Activated naive CD8-positive, alpha-beta T cell (primary cell): ENCODE measurements at regions not wholly inside any gene's neighbourhood (a gene's known extent, or its start where the extent isn't known, plus 50 kb on each side); places are given as distances from the start of the nearest gene placed in this dataset.

Source experiments
- H3K27ac Mint-ChIP-seq: one replicate; pipeline ENCODE4 v1.8.0; 2021; ENCODE audit warnings: mixed read lengths
- H3K27me3 Mint-ChIP-seq: one replicate; pipeline ENCODE4 v1.8.0; 2021; ENCODE audit warnings: mixed read lengths
- H3K36me3 Mint-ChIP-seq: one replicate; pipeline ENCODE4 v1.8.0; 2021; ENCODE audit warnings: mixed read lengths
- H3K4me1 Mint-ChIP-seq: one replicate; pipeline ENCODE4 v1.8.0; 2021; ENCODE audit warnings: low read depth, mixed read lengths
- H3K4me3 Mint-ChIP-seq: one replicate; pipeline ENCODE4 v1.8.0; 2021; ENCODE audit warnings: mild to moderate bottlenecking, mixed read lengths
- H3K9me3 Mint-ChIP-seq: one replicate; pipeline ENCODE4 v1.8.0; 2021; ENCODE audit warnings: low read depth, mixed read lengths

DNA sequence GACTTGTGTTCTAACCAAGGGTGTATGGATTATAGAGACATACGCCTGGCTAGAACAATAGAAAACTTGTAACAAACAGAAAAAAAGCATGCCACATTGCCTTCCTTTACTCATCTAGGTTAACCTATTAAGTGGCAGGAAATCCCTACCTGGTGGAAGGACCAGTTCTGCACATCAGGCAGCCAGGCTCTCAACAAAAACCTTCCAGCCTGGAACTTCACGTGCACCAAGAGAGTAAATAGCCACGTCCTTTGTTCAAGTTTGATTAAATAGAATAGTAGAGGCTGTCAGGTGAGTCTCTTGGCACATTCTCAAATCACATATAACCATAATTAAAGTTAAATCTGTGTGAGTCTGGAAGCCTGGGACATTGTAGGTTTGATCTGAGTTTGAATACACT lies 85.0 kb upstream of the DPH6 start:
- Mint-ChIP-seq H3K27ac (no peak overlapping the region), H3K4me3 (no peak overlapping the region), H3K4me1 (no peaks in the 10 kb centered on the region), H3K36me3 (peaks cover 2% of the 10 kb centered on the region), H3K27me3 (peaks cover 22% of the 10 kb centered on the region), H3K9me3 (no peaks in the 10 kb centered on the region)

DNA sequence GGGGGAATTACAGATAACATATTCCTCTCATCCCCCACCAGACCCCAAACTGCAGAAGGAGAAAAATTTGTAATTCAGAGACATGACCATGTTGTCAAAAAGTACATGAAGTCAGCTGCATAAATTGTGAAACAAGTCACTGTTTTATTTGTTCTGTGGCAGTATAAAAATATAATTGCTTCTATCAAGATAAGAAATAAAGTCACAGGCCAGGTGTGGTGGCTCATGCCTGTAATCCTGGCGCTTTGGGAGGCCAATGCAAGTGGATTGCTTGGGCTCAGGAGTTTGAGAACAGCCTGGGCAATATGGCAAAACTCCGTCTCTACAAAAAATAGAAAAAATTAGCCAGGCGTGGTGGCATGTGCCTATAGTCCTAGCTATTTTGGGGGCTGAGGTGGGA lies 87.7 kb upstream of the DPH6 start:
- H3K27me3 Mint-ChIP-seq = peaks cover 24% of the 10 kb centered on the region
- peaks cover 2% of the 10 kb centered on the region for H3K36me3 Mint-ChIP-seq
- H3K27ac Mint-ChIP-seq = no peak overlapping the region

DNA sequence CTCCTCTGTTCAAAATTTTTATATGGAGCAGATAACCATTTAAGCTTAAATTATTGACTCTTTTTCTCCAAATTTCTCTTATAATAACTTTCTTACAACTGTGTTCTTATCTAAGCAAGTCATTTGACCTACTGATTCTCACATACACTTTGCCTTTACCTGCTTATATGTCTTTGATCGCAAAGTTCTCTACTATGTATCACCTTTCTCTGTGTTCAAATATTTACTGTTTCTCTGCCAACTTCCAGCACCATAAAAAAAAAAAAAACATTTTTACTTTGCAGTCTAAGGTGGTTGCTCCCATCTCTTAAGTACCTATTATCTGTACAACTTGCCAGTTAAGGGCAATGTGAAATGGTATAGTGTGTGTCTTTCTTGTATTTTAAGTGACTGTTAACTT lies 100.8 kb upstream of the DPH6 start:
- Mint-ChIP-seq H3K4me3 (no peak overlapping the region), H3K9me3 (peaks cover 17% of the 10 kb centered on the region), H3K27ac (no peak overlapping the region), H3K36me3 (no peaks in the 10 kb centered on the region), H3K27me3 (no peaks in the 10 kb centered on the region), H3K4me1 (no peaks in the 10 kb centered on the region)

More for the DNA sequence above, 87.7 kb upstream of the DPH6 start:
- no peaks in the 10 kb centered on the region for H3K4me1 Mint-ChIP-seq
- H3K9me3 Mint-ChIP-seq = no peaks in the 10 kb centered on the region
- H3K4me3 Mint-ChIP-seq = no peak overlapping the region

DNA sequence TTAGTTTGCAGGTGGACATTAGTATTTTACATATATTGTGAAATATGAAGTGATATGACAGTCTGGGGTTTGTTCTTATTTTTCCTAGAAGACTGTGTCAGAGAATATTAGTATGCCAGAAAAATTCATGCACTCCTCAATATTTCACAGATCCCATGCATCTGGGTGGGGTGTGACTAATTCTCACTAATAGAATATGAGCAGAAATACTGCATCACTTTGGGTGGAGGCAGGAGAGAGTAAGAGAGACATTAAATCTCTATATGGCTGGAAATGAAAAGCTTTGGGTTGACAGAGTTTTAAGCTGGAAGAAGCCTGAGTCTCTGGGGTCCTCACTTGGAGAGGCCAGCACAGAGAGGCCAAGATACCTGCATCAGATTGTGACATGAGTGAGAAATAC lies 101.3 kb upstream of the DPH6 start:
- H3K4me1 Mint-ChIP-seq = no peaks in the 10 kb centered on the region
- H3K4me3 Mint-ChIP-seq = no peak overlapping the region
- H3K27me3 Mint-ChIP-seq = no peaks in the 10 kb centered on the region
- H3K9me3 Mint-ChIP-seq = peaks cover 12% of the 10 kb centered on the region
- H3K36me3 Mint-ChIP-seq = no peaks in the 10 kb centered on the region
- H3K27ac Mint-ChIP-seq = no peak overlapping the region

DNA sequence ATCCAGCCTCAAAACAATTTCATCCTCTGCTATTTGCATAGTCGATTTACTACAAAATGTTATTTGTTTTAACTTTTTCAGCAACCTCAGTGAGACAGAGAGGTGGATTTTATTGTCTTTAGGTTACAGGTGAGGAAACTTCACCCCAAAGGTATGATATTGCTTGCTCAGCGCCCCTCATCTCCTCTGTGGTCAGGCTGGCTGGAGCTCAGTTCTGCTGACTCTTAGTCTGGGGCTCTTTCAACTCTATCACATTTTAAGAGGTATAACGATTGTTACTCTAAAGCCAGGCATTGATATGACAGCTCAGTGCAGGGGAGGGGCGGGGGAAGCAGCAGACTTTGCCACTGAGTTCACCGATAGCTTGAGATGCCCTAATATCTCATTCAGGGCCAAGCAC lies 103.0 kb upstream of the DPH6 start:
- H3K9me3 Mint-ChIP-seq = peaks cover 6% of the 10 kb centered on the region
- no peaks in the 10 kb centered on the region for H3K36me3 Mint-ChIP-seq
- H3K27me3 Mint-ChIP-seq = peaks cover 2% of the 10 kb centered on the region
- no peaks in the 10 kb centered on the region for H3K4me1 Mint-ChIP-seq
- no peak overlapping the region for H3K4me3 Mint-ChIP-seq
- H3K27ac Mint-ChIP-seq = no peak overlapping the region

DNA sequence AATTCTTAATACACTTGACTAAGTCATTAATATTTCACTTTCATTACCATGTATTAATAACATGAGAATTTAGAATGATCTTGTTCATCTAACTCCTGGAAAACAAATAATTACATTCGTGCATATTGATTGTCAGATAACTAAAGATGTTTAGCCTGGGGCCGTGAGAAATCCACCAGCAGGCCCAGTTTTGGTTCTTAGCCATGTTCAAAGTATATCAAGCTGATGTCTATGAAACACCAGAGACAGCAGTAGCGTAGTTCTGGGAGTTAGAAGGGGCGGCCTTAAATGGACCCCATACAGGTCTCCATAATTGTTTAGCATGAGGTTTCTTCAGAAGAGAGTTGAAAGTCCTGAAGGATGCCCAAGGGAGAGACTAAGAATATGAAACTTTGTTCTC lies 103.6 kb upstream of the DPH6 start:
- H3K4me1 Mint-ChIP-seq = no peaks in the 10 kb centered on the region
- no peak overlapping the region for H3K27ac Mint-ChIP-seq
- H3K36me3 Mint-ChIP-seq = no peaks in the 10 kb centered on the region
- H3K27me3 Mint-ChIP-seq = peaks cover 2% of the 10 kb centered on the region
- no peak overlapping the region for H3K4me3 Mint-ChIP-seq
- peaks cover 6% of the 10 kb centered on the region for H3K9me3 Mint-ChIP-seq

DNA sequence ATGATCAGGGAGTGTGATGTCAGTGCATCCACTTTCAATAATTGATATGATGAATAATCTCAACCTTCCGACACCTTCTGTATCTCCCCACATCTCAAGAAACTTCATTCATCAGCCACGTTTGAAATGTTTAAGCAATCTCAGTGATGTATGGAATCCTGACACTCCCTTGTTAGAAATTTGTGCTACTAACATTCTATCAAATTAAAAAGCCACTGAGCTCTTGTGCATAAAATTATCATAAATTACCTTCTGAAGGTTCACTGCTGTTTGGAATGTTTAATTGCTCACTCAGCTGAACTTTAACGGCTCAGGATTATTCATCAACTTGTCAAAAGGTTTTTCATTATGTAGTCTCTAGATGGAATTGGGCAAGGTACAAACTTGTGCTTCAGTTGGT lies 108.4 kb upstream of the DPH6 start:
- H3K27ac Mint-ChIP-seq = no peak overlapping the region
- H3K27me3 Mint-ChIP-seq = peaks cover 4% of the 10 kb centered on the region
- no peak overlapping the region for H3K4me3 Mint-ChIP-seq
- no peaks in the 10 kb centered on the region for H3K4me1 Mint-ChIP-seq
- no peaks in the 10 kb centered on the region for H3K36me3 Mint-ChIP-seq
- no peaks in the 10 kb centered on the region for H3K9me3 Mint-ChIP-seq

DNA sequence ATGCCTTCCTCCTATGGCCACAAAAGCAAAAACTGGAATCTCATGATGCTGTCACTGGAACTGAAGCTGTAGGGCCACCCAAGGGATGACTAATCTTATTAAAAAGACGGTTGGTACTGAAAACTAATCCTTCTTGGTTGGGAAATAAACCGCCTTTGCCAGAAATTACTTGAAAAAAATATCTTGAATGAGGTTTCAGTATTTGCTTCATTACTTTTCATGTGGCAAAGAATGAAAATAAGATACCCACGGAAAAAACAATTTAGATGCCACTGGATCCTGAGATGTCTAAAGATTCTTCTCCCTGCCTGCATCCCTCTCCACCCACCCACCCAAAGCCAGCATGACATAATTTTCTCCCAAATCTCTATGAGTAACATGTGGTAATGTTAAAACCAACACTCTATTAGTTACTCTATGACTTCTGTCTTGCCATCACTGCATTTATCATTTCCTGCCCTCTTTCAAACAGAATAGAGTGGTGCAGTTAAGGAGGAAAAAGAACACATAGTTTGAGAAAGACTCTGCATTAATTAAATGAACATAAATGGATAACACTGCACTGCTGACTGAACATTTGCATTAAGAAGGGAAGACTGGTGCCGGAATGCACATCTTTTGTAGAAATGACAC lies 111.8 kb upstream of the DPH6 start:
- H3K4me3 Mint-ChIP-seq = no peak overlapping the region
- H3K27ac Mint-ChIP-seq = no peak overlapping the region
- H3K9me3 Mint-ChIP-seq = no peaks in the 10 kb centered on the region
- H3K36me3 Mint-ChIP-seq = no peaks in the 10 kb centered on the region
- H3K4me1 Mint-ChIP-seq = no peaks in the 10 kb centered on the region
- H3K27me3 Mint-ChIP-seq = peaks cover 11% of the 10 kb centered on the region

DNA sequence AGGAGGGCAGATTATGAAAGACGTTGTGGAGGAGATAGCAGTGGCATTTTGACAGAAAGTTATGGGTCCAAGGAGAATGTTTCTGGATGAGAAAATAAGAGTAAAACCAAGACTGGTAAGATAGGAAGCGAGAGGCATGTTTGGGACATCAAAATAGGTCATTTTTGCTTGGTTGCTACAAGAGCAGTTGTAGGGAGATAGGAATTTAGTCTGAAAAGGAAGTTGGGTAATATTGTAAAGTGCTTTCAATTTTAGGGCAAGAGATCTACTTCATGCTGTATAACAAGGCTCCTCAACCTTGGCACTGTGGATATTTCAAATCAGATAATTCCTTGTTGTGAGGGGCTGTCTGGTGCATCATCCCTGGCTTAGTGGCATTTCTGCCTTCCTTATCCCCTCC lies 118.0 kb upstream of the DPH6 start:
- H3K27me3 Mint-ChIP-seq = peaks cover 7% of the 10 kb centered on the region
- peaks cover 7% of the 10 kb centered on the region for H3K4me1 Mint-ChIP-seq
- no peak overlapping the region for H3K27ac Mint-ChIP-seq
- H3K9me3 Mint-ChIP-seq = no peaks in the 10 kb centered on the region
- H3K4me3 Mint-ChIP-seq = no peak overlapping the region
- no peaks in the 10 kb centered on the region for H3K36me3 Mint-ChIP-seq

DNA sequence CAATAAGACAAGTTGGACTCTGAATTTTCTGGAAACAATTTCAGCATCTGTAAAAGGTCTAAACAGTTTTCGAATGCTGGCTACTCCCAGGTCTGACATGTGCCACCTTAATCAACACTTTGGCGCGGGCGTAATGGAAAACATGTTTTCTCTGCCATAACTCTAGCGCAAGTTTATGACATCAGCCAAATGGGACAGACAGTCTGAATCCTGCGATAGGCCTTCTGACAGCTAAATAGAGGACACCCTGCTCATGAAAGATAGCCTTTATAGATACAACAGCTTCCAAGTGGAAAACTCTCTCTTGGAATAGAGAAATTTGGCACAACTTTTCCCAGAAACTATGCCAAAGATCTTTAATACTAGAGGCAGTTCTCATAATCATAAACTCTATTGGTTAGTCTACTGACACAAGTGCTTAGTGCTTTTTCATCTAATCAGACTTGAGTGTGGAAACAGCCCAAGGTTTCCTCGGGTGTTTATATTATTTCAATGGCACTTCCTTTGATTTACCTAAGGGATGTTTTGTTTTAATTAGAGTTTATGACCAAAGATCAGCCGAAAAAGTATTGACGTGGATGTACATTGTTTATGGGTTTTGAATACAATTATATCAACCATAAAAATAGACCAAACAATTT lies 120.1 kb upstream of the DPH6 start:
- Mint-ChIP-seq H3K36me3 (no peaks in the 10 kb centered on the region), H3K4me1 (peaks cover 7% of the 10 kb centered on the region), H3K4me3 (no peak overlapping the region), H3K27me3 (peaks cover 4% of the 10 kb centered on the region), H3K27ac (no peak overlapping the region), H3K9me3 (no peaks in the 10 kb centered on the region)

DNA sequence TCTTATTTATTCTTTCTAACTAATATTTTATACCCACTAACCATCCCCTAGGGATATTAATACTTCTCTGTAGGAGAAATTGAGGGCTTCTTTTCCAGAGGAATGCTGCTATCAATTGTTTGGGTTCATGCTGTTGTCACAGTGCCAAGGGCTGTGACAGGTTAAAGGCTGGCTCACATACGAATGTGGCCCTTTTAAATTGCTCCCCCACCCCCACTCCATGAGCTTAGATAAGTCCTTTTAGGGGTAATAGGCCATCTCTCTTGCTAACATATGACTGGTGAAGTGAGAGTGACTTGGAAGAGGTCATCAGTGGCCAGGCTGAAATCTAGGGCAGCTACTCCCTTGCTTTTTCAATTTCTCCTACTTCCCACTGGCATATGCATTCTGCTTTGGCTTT lies 121.9 kb upstream of the DPH6 start:
- no peaks in the 10 kb centered on the region for H3K36me3 Mint-ChIP-seq
- no peak overlapping the region for H3K4me3 Mint-ChIP-seq
- no peak overlapping the region for H3K27ac Mint-ChIP-seq
- no peaks in the 10 kb centered on the region for H3K9me3 Mint-ChIP-seq
- no peaks in the 10 kb centered on the region for H3K27me3 Mint-ChIP-seq
- H3K4me1 Mint-ChIP-seq = peaks cover 10% of the 10 kb centered on the region

DNA sequence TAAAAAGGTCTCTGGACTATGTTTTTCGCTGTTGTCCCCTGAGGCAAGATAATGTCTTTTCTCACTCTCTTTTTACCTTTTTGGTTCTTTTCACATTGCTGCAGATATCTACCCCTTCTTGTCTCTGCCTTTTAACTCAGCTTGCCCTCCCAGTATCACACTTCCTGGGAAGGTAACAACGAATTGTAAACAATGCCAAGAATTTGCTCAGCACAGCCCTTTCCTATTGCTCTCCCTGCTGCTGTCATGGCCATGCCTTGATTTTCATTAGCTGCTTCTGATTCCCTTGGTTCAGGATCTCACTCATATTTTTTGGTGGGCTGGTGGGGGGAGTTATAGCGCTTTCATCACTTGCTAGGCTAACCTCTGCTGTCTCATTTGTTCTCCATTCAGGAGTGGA lies 123.1 kb upstream of the DPH6 start:
- Mint-ChIP-seq H3K27me3 (no peaks in the 10 kb centered on the region), H3K4me1 (peaks cover 16% of the 10 kb centered on the region), H3K27ac (no peak overlapping the region), H3K9me3 (no peaks in the 10 kb centered on the region), H3K4me3 (no peak overlapping the region), H3K36me3 (no peaks in the 10 kb centered on the region)

DNA sequence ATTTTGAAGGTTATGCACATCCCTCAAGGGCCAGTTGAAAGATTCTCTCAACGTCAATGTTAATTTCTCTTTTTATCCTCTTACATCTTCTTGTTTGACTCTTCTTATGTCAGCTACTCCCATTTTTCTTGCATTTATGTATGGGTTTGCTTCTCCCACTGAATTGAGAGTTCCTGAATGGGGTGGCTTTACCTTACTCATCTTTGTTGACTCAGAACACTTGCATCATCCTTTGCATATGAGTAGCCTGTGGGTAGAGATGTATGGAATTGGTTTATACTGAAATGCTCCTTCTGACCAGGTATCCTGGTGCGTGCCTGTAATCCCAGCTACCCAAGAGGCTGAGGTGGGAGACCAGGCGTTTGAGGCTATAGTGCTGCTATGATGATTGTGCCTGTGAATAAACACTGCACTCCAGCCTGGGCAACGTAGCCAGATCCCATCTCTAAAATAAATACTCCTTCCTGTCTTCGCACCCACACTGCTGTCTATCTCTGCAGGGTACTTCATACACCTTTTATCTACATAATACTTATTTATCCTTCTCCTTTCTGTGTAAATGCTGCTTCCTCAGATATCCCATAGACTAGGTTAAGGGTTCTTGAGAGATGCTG lies 123.6 kb upstream of the DPH6 start:
- peaks cover 16% of the 10 kb centered on the region for H3K4me1 Mint-ChIP-seq

DNA sequence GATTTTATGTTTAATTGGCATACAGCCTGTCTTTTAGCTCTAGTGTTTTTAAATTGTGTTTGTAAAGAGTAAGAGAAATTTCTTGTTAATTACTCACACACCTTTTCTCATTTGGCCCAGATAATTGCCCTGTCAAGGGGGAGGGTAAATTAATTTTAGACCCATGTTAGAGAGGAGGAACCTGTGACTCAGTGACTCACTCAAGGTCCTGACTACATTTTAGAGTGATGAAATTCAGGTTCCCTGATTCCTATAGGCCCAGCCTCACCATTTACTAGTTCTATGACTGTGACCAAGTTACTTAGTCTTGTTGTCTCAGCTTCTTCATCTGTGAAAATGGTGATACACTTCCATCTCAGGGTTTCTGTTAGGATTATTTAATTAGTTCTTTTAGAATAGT lies 125.2 kb upstream of the DPH6 start:
- H3K4me3 Mint-ChIP-seq = no peak overlapping the region
- peaks cover 16% of the 10 kb centered on the region for H3K4me1 Mint-ChIP-seq
- no peaks in the 10 kb centered on the region for H3K9me3 Mint-ChIP-seq
- H3K36me3 Mint-ChIP-seq = no peaks in the 10 kb centered on the region
- no peak overlapping the region for H3K27ac Mint-ChIP-seq
- H3K27me3 Mint-ChIP-seq = no peaks in the 10 kb centered on the region

More for the DNA sequence above, 123.6 kb upstream of the DPH6 start:
- Mint-ChIP-seq H3K9me3 (no peaks in the 10 kb centered on the region), H3K36me3 (no peaks in the 10 kb centered on the region), H3K27me3 (no peaks in the 10 kb centered on the region), H3K4me3 (no peak overlapping the region), H3K27ac (no peak overlapping the region)

DNA sequence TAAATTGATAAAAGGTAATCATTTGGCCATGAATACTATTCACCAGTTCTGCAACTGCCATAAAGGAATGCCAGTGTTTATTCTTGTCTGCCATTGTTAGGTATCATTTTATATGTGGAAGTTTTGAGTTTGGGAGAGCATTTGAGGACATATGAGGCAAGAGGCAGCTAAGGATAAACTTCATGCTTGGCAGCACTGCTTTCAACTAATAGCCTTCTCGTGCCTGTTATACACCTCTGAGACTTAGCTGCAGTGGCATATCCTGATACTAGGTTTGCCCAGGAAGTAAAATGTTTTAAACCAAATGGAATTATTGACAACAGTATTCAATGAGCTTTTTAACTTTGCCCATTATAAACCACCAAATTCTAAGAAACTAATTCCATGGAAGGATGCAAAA lies 126.0 kb upstream of the DPH6 start:
- Mint-ChIP-seq H3K4me1 (peaks cover 14% of the 10 kb centered on the region), H3K9me3 (no peaks in the 10 kb centered on the region), H3K27ac (no peak overlapping the region), H3K36me3 (no peaks in the 10 kb centered on the region), H3K4me3 (no peak overlapping the region), H3K27me3 (no peaks in the 10 kb centered on the region)
